Stimulated activated naive B cell treated with anti-CD40 and anti-IgM and Interleukin-4, amounts not matched to agents 10 μg/mL and 1 μg/mL and 100 μg/mL, for 72 hours (primary cell): ENCODE measurements at regions not wholly inside any gene's neighbourhood (a gene's known extent, or its start where the extent isn't known, plus 50 kb on each side); places are given as distances from the start of the nearest gene placed in this dataset.
"Not testable (repeated sequence)": the region's sequence is repeated elsewhere in the genome, so short reads cannot be mapped to it uniquely, and the experiment has no call there.

ENCODE experiments used
- ATAC-seq, 2 donors: fragments of 150-1000 bp; cut with Tn5 transposase; replicated peaks; 2 replicates each; pipeline ENCODE4 v1.10.0; 2021; ENCODE audit warnings: moderate library complexity in 1 of 2
- DNase-seq: peaks from one replicate; pipeline ENCODE4 v3.0.0; 2021
- H3K27ac Mint-ChIP-seq: one replicate; pipeline ENCODE4 v1.8.0; 2022; ENCODE audit warnings: mild to moderate bottlenecking, mixed read lengths
- H3K27me3 Mint-ChIP-seq, 2 donors: one replicate each; pipeline ENCODE4 v1.8.0; 2022; ENCODE audit warnings: mixed read lengths in 2 of 2
- H3K36me3 Mint-ChIP-seq, 2 donors: one replicate each; pipeline ENCODE4 v1.8.0; 2022; ENCODE audit warnings: mixed read lengths in 2 of 2, mild to moderate bottlenecking in 1 of 2
- H3K4me1 Mint-ChIP-seq, 2 donors: one replicate each; pipeline ENCODE4 v1.8.0; 2022; ENCODE audit warnings: mixed read lengths in 2 of 2, mild to moderate bottlenecking in 1 of 2
- H3K4me3 Mint-ChIP-seq, 2 donors: one replicate each; pipeline ENCODE4 v1.8.0; 2022; ENCODE audit warnings: mild to moderate bottlenecking in 2 of 2, mixed read lengths in 2 of 2, moderate library complexity in 1 of 2
- H3K9me3 Mint-ChIP-seq, 2 donors: one replicate each; pipeline ENCODE4 v1.8.0; 2022; ENCODE audit warnings: mixed read lengths in 2 of 2, mild to moderate bottlenecking in 1 of 2

DNA sequence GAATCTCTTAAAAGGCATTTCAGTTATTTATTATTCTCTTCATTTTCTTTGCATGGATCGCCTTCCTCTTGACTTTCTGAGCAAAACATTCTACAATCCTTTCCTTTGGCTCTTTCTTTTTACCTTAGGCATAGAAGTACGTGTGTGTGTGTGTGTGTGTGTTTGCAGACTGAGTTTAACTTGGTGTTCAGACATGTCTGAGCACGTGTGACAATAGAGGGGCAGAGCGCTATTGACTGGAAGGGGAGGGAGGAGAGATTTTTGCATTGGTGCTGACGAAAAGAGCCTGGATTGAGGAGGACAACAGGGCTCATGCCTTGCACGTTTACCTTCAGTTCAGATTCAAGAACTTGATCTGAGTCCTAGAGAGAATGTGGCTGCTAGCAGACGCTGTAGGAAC lies 129.8 kb downstream of the SEC23IP start:
- Mint-ChIP-seq H3K4me3 (no peak overlapping the region), H3K27me3 (peaks cover 6 to 25% of the 10 kb centered on the region in 2 donors), H3K36me3 (no peaks in the 10 kb centered on the region), H3K27ac (no peak overlapping the region), H3K4me1 (no peaks in the 10 kb centered on the region), H3K9me3 (peaks cover 0 to 2% of the 10 kb centered on the region in 2 donors)
- DNase-seq = no peak
- no peak for ATAC-seq

DNA sequence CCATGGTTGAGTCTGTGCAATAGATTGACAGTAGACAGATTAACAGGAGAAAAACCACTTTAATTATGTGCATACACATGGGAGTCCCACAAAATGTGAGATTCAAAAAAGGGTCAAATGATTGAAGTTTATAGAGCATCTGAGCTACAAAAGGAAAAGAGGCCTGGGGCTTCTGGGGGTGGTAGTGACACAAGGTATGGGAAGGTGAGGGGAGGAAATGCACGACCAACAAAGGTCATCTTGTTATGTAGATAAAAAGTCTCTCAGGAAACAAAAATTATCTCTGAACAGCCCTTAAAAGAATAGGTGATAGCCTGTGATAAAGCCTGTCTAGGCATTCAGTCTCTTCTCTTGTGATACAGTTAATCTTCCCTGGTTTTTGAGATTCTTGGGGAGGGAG lies 141.7 kb downstream of the SEC23IP start:
- DNase-seq = no peak
- Mint-ChIP-seq H3K27ac (no peak overlapping the region), H3K4me3 (no peak overlapping the region), H3K4me1 (no peaks in the 10 kb centered on the region), H3K36me3 (no peaks in the 10 kb centered on the region), H3K9me3 (no peaks in the 10 kb centered on the region), H3K27me3 (peaks cover 4 to 14% of the 10 kb centered on the region in 2 donors)
- no peak for ATAC-seq

DNA sequence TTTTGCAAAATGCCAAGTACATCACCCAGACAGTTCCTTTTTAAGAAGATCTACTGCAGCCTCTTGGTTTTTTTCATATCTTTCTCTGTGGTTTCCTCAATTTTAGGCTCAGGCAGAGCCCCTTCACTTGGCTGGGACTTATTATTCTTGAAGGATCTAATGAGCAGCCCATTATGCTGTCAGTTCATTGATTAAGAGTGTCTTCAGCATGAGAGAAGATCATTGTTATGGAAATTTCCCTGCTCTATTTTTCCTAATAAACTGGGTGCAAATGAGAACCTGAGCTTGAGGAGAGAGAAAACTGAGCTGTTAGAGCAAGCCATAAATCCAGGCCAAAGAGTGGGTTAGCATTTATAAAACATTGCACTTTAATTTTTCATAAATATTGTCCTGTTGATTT lies 146.5 kb downstream of the SEC23IP start:
- Mint-ChIP-seq H3K9me3 (no peaks in the 10 kb centered on the region), H3K36me3 (no peaks in the 10 kb centered on the region), H3K27me3 (peaks cover 3 to 12% of the 10 kb centered on the region in 2 donors), H3K27ac (no peak overlapping the region), H3K4me3 (no peak overlapping the region), H3K4me1 (no peaks in the 10 kb centered on the region)
- no peak for DNase-seq
- no peak for ATAC-seq

DNA sequence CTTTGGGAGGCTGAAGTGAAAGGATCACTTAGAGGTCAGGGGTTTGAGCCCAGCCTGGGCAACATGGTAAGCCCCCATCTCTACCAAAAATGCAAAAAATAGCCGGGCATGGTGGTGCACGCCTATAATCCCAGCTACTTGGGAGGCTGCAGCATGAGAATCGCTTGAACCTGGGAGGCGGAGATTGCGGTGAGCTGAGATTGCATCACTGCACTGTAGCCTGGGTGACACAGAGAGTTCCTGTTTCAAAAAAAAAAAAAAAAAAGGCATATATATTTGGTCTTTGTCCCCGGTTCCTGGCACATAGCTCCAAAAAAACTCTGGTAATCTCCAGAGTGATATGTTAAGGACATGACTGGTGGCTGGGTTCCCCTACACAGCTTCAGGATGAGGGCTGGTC lies 147.3 kb downstream of the SEC23IP start:
- H3K4me1 Mint-ChIP-seq = no peaks in the 10 kb centered on the region
- H3K27me3 Mint-ChIP-seq = peaks cover 3 to 5% of the 10 kb centered on the region in 2 donors
- no peaks in the 10 kb centered on the region for H3K36me3 Mint-ChIP-seq
- no peak overlapping the region for H3K27ac Mint-ChIP-seq
- H3K9me3 Mint-ChIP-seq = no peaks in the 10 kb centered on the region
- ATAC-seq (no peak), DNase-seq (no peak)
- no peak overlapping the region for H3K4me3 Mint-ChIP-seq

DNA sequence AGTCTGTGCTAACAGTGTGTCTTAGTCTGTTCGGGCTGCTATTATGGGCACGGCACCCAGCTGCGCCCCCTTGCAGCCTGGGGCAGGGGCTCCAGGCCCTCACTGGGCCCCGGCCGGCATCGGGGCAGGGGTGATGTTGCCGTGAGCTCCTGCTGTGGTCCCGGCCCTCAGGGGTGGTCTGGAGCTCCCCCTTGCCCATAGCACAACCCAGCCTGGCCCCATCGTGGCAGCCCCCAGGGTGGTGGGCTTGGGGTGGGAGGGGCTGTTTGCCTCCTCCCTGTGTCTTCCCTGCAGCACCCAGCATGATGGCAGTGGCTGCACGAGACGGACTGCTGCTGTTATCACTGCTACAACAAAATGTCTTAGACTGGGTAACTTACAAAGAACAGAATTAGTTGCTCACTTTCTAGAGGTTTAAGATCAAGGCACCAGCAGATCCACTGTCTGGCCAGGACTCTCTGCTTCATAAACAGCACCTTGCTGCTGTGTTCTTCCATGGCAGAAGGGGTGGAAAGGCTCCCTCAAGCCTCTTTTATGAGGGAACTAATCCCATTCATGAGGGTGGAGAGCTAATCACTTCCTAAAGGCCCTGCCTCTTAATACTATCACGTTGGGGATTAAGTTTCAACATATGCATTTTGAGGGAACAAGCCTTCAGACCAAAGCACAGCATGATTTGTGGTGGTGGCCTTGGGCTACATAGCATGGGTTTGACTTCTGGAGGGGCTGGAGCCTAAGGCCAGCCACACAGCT lies 149.5 kb downstream of the SEC23IP start:
- Mint-ChIP-seq H3K4me1 (no peaks in the 10 kb centered on the region), H3K4me3 (no peak overlapping the region), H3K27ac (no peak overlapping the region), H3K27me3 (peaks cover 3 to 4% of the 10 kb centered on the region in 2 donors), H3K9me3 (no peaks in the 10 kb centered on the region), H3K36me3 (no peaks in the 10 kb centered on the region)
- DNase-seq (no peak), ATAC-seq (no peak)

DNA sequence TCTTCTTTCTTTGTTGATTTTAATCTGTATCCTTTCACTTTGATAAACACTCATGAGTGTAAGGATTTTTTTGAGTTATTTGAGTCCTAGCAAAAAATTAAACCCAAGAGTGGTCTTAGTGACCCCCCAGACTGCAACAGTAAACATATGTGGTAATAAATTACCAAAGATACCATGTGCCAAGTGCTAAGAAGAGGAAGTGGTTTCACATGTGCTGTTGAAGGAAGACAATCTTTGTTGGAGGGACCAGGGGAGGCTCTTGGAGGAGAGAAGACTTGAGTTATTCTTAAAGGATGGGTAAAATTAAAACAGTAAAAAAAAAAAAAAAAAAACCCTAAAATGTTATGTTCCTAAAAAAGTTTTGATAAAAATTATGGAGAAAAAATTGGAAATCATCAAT lies 150.2 kb downstream of the SEC23IP start:
- no peak overlapping the region for H3K27ac Mint-ChIP-seq
- ATAC-seq = no peak
- H3K36me3 Mint-ChIP-seq = no peaks in the 10 kb centered on the region
- no peaks in the 10 kb centered on the region for H3K9me3 Mint-ChIP-seq
- H3K4me1 Mint-ChIP-seq = no peaks in the 10 kb centered on the region
- DNase-seq = no peak
- no peak overlapping the region for H3K4me3 Mint-ChIP-seq
- peaks cover 3 to 4% of the 10 kb centered on the region in 2 donors for H3K27me3 Mint-ChIP-seq

DNA sequence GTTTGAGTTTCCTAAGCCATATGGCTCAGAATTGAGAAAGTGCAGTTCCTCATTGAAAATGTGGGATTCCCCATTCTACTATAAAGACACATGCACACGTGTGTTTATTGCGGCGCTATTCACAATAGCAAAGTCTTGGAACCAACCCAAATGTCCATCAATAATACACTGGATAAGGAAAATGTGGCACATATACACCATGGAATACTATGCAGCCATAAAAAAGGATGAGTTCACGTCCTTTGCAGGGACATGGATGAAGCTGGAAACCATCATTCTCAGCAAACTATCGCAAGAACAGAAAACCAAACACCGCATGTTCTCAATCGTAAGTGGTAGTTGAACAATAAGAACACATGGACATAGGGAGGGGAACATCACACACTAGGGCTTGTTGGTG lies 154.8 kb downstream of the SEC23IP start:
- ATAC-seq, H3K27ac Mint-ChIP-seq, H3K4me3 Mint-ChIP-seq, DNase-seq, H3K36me3 Mint-ChIP-seq, H3K9me3 Mint-ChIP-seq, H3K4me1 Mint-ChIP-seq: not testable (repeated sequence)
- peaks cover 6 to 11% of the 10 kb centered on the region in 2 donors for H3K27me3 Mint-ChIP-seq

DNA sequence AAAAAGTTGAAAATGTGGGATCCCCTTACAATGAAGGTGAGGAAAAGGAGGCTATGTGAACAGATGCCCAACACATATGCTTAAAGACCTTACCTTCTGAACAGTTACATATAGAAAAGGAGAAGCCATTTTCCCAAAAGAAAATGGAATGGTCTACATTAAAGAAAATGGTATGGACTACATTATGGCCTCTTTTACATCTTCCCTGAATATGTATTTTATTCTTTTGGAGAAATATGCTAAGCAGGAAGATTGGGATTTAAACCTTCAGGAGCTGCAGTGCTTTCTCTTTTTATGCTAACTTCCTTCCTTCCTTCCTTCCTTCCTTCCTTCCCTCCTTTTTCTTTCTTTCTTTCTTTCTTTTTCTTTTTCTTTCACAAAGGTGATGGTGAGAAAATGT lies 155.4 kb downstream of the SEC23IP start:
- Mint-ChIP-seq H3K27me3 (peaks cover 10 to 16% of the 10 kb centered on the region in 2 donors), H3K27ac (no peak overlapping the region), H3K9me3 (no peaks in the 10 kb centered on the region), H3K4me3 (no peak overlapping the region), H3K36me3 (no peaks in the 10 kb centered on the region), H3K4me1 (peaks cover 0 to 2% of the 10 kb centered on the region in 2 donors)
- ATAC-seq (no peak), DNase-seq (no peak)

DNA sequence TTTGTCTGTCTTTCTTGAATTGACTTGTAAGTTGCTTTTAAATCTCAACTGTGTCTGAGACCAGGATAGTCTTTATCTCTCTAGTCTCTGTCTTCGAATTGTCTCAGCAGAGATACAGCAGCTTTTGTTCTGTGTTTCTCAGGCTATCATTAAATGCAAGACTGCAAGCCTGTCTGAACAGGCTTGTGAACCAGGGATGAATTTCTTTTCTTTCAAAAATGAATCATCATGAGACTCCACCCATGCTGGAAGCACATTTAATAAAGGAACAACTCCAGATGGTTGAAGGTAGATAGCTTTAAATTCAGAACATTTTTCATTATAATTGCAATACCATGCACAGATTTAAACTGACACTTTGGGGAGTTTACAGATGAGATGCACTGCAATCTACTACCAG lies 155.9 kb downstream of the SEC23IP start:
- H3K9me3 Mint-ChIP-seq = no peaks in the 10 kb centered on the region
- no peaks in the 10 kb centered on the region for H3K36me3 Mint-ChIP-seq

DNA sequence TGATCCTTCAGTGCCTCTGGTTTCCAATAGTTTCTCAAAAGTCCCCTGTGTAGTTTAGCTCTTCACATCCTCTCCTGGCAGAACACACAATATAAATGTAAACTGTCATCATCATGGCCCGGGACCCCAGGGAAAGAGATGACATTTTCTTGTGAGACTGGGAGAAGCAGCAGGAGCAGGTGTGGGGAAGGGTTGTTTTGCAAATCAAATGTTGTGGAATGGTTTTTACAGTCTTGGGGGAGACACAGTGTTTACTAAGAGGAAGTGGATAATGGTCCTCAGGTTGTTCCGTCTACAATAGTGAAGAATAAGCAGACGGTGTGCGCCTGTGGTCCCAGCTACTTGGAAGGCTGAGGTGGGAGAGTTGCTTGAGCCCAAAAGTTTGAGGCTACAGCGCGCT lies 159.1 kb downstream of the SEC23IP start:
- H3K36me3 Mint-ChIP-seq = no peaks in the 10 kb centered on the region
- H3K27me3 Mint-ChIP-seq = peaks cover 17 to 19% of the 10 kb centered on the region in 2 donors
- H3K4me3 Mint-ChIP-seq = no peak overlapping the region
- peaks cover 0 to 1% of the 10 kb centered on the region in 2 donors for H3K9me3 Mint-ChIP-seq
- DNase-seq = no peak
- H3K4me1 Mint-ChIP-seq = peaks cover 0 to 5% of the 10 kb centered on the region in 2 donors
- no peak for ATAC-seq
- no peak overlapping the region for H3K27ac Mint-ChIP-seq

More for the DNA sequence above, 155.9 kb downstream of the SEC23IP start:
- ATAC-seq (no peak), DNase-seq (no peak)
- Mint-ChIP-seq H3K4me1 (peaks cover 0 to 2% of the 10 kb centered on the region in 2 donors), H3K27ac (no peak overlapping the region), H3K4me3 (no peak overlapping the region), H3K27me3 (peaks cover 10 to 17% of the 10 kb centered on the region in 2 donors)

DNA sequence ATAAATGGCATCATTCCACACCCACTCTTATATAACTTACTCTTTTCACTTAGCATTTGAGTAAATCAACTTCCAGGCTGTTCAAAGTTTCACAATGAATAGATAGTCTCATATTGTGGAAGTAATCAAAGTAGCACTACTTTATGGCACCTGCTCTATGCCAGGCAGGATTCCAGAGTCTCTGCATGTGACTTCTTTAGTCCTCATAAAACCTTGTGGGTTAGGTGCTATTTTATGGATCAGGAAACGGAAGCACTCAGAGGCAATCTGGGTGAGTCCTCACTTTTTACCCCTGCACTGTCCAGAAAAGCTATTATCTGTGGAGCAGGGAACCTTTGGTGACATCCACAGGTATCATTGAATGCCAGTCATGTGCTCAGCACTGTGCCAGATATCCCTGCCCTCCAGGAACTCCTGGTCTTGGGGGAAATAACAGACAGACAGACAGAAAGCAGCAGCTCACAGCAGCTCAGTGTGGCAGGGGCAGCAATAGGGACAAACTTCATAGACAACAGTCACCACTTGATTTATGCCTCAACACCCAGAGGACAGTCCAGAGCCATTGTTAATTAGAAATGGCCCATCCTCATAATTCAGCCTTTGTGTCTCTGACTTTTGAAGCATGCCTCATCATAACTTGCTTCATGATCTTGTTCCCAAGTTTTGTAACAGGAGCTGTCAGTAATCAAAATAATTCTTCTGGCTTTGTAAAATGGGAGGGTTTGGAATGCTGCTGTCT lies 160.6 kb downstream of the SEC23IP start:
- ATAC-seq = no peak
- peaks cover 0 to 1% of the 10 kb centered on the region in 2 donors for H3K9me3 Mint-ChIP-seq
- no peak overlapping the region for H3K27ac Mint-ChIP-seq
- no peak overlapping the region for H3K4me3 Mint-ChIP-seq
- peaks cover 17 to 19% of the 10 kb centered on the region in 2 donors for H3K27me3 Mint-ChIP-seq
- H3K4me1 Mint-ChIP-seq = peaks cover 0 to 9% of the 10 kb centered on the region in 2 donors
- H3K36me3 Mint-ChIP-seq = no peaks in the 10 kb centered on the region
- no peak for DNase-seq

DNA sequence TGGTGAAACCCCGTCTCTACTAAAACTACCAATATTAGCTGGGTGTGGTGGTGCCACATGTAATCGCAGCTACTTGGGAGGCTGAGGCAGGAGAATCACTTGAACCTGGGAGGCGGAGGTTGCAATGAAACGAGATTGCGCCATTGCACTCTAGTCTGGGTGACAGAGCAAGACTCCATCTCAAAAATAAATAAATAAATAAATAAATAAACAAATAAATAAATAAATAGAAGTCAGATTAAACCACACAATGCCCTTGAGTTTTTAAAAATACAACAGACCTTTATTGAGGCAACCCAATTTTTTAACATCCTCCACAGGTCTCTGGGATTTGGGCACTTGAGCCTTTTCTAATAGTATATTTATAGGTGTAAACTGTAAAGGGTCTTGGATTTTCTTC lies 167.3 kb downstream of the SEC23IP start:
- not testable (repeated sequence) for ATAC-seq, DNase-seq, H3K36me3 Mint-ChIP-seq, H3K4me3 Mint-ChIP-seq, H3K9me3 Mint-ChIP-seq, H3K27ac Mint-ChIP-seq, H3K27me3 Mint-ChIP-seq
- H3K4me1 Mint-ChIP-seq = peaks cover 0 to 10% of the 10 kb centered on the region in 2 donors

DNA sequence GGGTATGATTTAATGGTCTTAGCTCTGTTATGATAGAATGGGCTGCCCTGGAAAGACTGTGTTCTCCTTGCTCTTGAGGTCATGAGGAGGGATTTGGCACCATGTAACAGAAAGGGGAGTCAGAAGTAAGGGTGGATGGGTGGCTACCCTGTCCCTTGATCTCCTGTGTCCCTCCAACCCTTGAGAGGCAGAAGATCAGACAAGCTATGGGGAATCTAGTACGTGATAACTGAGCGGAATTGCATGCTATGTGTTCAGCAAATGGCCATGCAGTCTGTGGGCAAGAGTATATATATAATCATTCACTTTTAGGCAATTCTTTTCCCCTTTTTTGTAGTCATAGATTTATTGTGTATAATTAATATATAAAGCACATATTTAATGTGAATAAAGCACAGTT lies 174.9 kb downstream of the SEC23IP start:
- Mint-ChIP-seq H3K9me3 (peaks cover 11 to 12% of the 10 kb centered on the region in 2 donors), H3K4me3 (no peak overlapping the region), H3K27ac (no peak overlapping the region), H3K36me3 (no peaks in the 10 kb centered on the region), H3K4me1 (no peaks in the 10 kb centered on the region), H3K27me3 (peaks cover 18 to 27% of the 10 kb centered on the region in 2 donors)
- ATAC-seq = no peak
- no peak for DNase-seq

DNA sequence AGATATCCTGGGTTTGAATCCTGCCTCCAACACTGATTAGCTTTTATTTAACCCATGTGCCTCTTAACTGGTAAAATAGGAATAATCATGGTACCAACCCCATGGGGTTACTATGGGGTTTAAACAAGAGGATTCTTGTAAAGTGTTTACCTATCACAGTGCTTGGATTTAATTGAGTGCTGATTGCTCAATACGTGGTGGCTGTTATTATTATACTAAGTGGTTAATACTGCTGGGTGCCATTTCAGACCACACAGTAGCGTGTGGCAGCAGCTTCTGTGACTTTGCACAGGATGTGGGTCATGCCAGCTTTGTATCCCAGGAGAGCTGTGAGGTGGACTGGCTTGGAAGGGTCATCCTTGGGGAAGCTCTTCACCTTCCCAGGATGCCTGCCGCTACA lies 177.2 kb downstream of the SEC23IP start:
- Mint-ChIP-seq H3K27ac (no peak overlapping the region), H3K9me3 (peaks cover 13 to 19% of the 10 kb centered on the region in 2 donors), H3K27me3 (peaks cover 13 to 21% of the 10 kb centered on the region in 2 donors), H3K36me3 (no peaks in the 10 kb centered on the region), H3K4me1 (no peaks in the 10 kb centered on the region), H3K4me3 (no peak overlapping the region)
- ATAC-seq (no peak), DNase-seq (no peak)

DNA sequence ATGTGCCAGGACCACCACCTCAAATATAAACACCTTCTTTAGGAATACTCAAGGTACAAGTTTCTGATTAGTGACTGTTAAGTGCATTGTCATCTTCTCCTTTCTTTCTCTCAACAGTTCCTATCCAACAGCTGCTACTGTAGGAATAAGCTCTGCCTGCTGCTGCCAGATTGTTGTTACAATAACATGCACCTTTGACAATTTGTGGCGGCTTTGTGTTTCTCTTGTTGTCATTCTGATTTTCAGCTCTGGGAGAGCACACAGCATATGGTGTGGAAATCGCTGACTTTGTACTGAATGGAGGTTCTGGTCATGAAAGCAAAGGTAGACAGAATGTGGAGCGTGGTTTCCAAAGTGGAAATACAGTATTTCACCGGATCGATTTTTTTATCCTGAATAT lies 182.8 kb downstream of the SEC23IP start:
- Mint-ChIP-seq H3K4me3 (no peak overlapping the region), H3K36me3 (no peaks in the 10 kb centered on the region), H3K27ac (no peak overlapping the region), H3K27me3 (peaks cover 30 to 36% of the 10 kb centered on the region in 2 donors), H3K9me3 (peaks cover 4 to 8% of the 10 kb centered on the region in 2 donors), H3K4me1 (no peaks in the 10 kb centered on the region)
- ATAC-seq (no peak), DNase-seq (no peak)
